ENCODE measurements at regions not wholly inside any gene's neighbourhood (a gene's known extent, or its start where the extent isn't known, plus 50 kb on each side); places are given as distances from the start of the nearest gene placed in this dataset.

DNA sequence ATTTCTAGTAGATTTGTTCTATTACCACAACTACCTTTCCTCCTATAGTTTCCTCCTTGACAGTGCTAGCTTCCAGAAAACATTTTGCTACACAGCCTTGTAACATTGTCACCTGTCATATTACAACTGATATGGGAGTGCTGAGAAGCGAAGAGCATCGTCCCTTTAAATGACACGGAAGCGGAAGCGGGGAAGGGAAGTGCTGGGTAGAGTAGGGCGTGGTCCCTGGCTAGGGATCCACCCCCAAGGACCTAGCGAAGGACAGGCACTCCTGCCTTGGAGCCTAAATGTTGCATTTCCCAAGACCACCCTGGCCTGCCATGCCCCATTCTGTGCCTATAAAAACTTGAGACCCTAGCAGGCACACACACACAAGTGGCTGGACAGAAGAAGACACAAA is 57.4 kb upstream of the RANBP6 start:
- no peak overlapping the region for H3K4me3 Mint-ChIP-seq
- Histone ChIP-seq H3K27me3 (replicated peaks in 1 of 2; ENCODE audit: control insufficient read depth in 2 of 2, extremely low read depth in 1 of 2, insufficient read depth in 2 of 2, low read length in 1 of 2) (no peaks in the 10 kb centered on the region), H3K9me3 (no peaks in the 10 kb centered on the region), H3K36me3 (ENCODE audit: control insufficient read depth in 2 of 2, extremely low read depth in 1 of 2, insufficient read depth in 1 of 2, low read length in 1 of 2) (no peaks in the 10 kb centered on the region), H3K27ac (ENCODE audit: low read length) (no peak overlapping the region), H3K4me1 (ENCODE audit: control insufficient read depth in 1 of 2, extremely low read depth in 1 of 2, insufficient read depth in 2 of 2, low read length in 2 of 2) (peaks cover 2 to 13% of the 10 kb centered on the region in 2 experiments), H3K4me3 (ENCODE audit: control insufficient read depth in 1 of 2, extremely low read depth in 1 of 2, low read length in 1 of 2) (no peak overlapping the region)
- ATAC-seq (replicated peaks in 1 of 4) (no peak), DNase-seq (no peak)
- POLR2A ChIA-PET: interaction anchor here in 1 of 2 donors (0.6 kb wide), 1 partner anchor 317 kb away, joined by 10 read pairs; no protein-coding TSS in a partner anchor
- peaks cover 5% of the 10 kb centered on the region for H3K36me3 Mint-ChIP-seq
- peaks cover 19 to 22% (median 20%) of the 10 kb centered on the region in 3 donors for H3K4me1 Mint-ChIP-seq
- H3K27ac Mint-ChIP-seq: no peak overlapping the region
- CTCF ChIA-PET: no interaction called here
- no peaks in the 10 kb centered on the region for H3K9me3 Mint-ChIP-seq
- 97% methylated on average over 6 of the region's 7 CpGs for WGBS (ENCODE audit: insufficient coverage)
- no peaks in the 10 kb centered on the region for H3K27me3 Mint-ChIP-seq

DNA sequence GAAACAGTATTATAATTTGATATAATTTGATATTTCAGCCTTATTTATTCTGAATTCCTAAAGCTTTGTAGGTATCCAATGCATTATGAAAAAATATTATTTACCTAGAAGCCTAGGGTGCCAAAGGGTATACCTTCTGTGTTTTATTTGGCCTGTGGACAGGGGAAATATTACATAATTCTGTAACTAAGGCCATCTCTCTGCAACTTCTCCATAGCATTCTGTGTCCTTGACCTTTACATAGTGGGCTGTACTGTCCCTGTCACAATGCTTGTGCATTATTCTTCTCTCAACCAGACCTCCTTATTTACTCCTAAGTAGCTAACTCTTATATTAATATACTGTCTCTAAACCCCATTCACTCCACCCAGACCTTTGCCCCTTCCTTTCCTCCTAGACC is 57.0 kb upstream of the RANBP6 start:
- H3K27ac Mint-ChIP-seq: no peak overlapping the region
- CTCF ChIA-PET: no interaction called here
- H3K4me1 ChIP-seq (ENCODE audit: control insufficient read depth in 1 of 2, extremely low read depth in 1 of 2, insufficient read depth in 2 of 2, low read length in 2 of 2): peaks cover 2 to 13% of the 10 kb centered on the region in 2 experiments

DNA sequence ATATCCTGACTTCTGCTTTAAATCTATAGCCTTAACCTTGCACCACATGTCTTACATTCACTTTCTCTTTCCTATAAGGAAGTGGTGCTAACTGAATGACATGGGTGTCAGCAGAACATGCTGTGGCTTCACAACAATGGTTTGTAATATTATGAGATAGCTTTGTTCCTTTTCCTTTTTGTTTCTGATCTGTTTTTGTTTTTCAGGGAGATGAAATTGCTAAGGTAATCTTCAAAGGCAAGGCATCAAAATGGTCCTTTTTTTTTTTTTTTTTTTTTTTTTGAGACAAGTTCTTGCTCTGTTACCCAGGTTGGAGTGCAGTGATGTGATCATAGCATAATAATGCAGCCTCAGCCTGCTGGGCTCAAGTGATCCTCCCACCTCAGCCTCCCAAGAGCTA is 53.6 kb upstream of the RANBP6 start:
- Histone ChIP-seq H3K27me3 (replicated peaks in 1 of 2; ENCODE audit: control insufficient read depth in 2 of 2, extremely low read depth in 1 of 2, insufficient read depth in 2 of 2, low read length in 1 of 2) (peaks cover 0 to 6% of the 10 kb centered on the region in 2 experiments), H3K4me3 (ENCODE audit: control insufficient read depth in 1 of 2, extremely low read depth in 1 of 2, low read length in 1 of 2) (no peak overlapping the region), H3K9me3 (no peaks in the 10 kb centered on the region), H3K27ac (ENCODE audit: low read length) (peak overlapping the region; percentile 67), H3K4me1 (ENCODE audit: control insufficient read depth in 1 of 2, extremely low read depth in 1 of 2, insufficient read depth in 2 of 2, low read length in 2 of 2) (peaks cover 2 to 13% of the 10 kb centered on the region in 2 experiments), H3K36me3 (ENCODE audit: control insufficient read depth in 2 of 2, extremely low read depth in 1 of 2, insufficient read depth in 1 of 2, low read length in 1 of 2) (no peaks in the 10 kb centered on the region)
- ATAC-seq (replicated peaks in 1 of 4) (peak; percentile 88 to 100 (median 94)), DNase-seq (peak in 18 of 35 experiments; percentile 7 to 73 (median 20))
- POLR2A ChIA-PET: interaction anchor here (0.5 to 1.1 kb wide), 14 partner anchors 13 to 1370 kb away, joined by 3 to 23 read pairs (median 6); partner anchors contain the start of genes RANBP6 (in 1 of the 2) and UHRF2 (in 1 of the 2)
- CTCF ChIA-PET: interaction anchor here (0.6 to 2.5 kb wide), 12 partner anchors 12 to 1742 kb away, joined by 3 to 13 read pairs (median 6); a partner anchor contains a TSS
- peak overlapping the region; percentile 58 to 67 (median 62) for H3K4me3 Mint-ChIP-seq
- peak overlapping the region; percentile 93 to 94 for H3K27ac Mint-ChIP-seq
- peaks cover 21 to 24% (median 23%) of the 10 kb centered on the region in 3 donors for H3K4me1 Mint-ChIP-seq
- H3K36me3 Mint-ChIP-seq: peaks cover 10% of the 10 kb centered on the region
- peaks cover 0 to 4% (median 0%) of the 10 kb centered on the region in 3 donors for H3K9me3 Mint-ChIP-seq
- H3K27me3 Mint-ChIP-seq: no peaks in the 10 kb centered on the region

More for the DNA sequence above, 57.0 kb upstream of the RANBP6 start:
- H3K9me3 Mint-ChIP-seq: peaks cover 0 to under 1% (median 0%) of the 10 kb centered on the region in 3 donors
- POLR2A ChIA-PET: interaction anchor here in 1 of 2 donors (0.6 kb wide), 1 partner anchor 316 kb away, joined by 10 read pairs; no protein-coding TSS in a partner anchor
- H3K4me1 Mint-ChIP-seq: peaks cover 19 to 23% (median 22%) of the 10 kb centered on the region in 3 donors
- no peaks in the 10 kb centered on the region for H3K27me3 Mint-ChIP-seq
- H3K9me3 ChIP-seq: no peaks in the 10 kb centered on the region
- ATAC-seq (replicated peaks in 1 of 4): no peak
- no peak overlapping the region for H3K27ac ChIP-seq (ENCODE audit: low read length)
- no peak overlapping the region for H3K4me3 ChIP-seq (ENCODE audit: control insufficient read depth in 1 of 2, extremely low read depth in 1 of 2, low read length in 1 of 2)
- H3K27me3 ChIP-seq (replicated peaks in 1 of 2; ENCODE audit: control insufficient read depth in 2 of 2, extremely low read depth in 1 of 2, insufficient read depth in 2 of 2, low read length in 1 of 2): no peaks in the 10 kb centered on the region
- H3K36me3 Mint-ChIP-seq: peaks cover 6% of the 10 kb centered on the region
- H3K4me3 Mint-ChIP-seq: no peak overlapping the region
- no peaks in the 10 kb centered on the region for H3K36me3 ChIP-seq (ENCODE audit: control insufficient read depth in 2 of 2, extremely low read depth in 1 of 2, insufficient read depth in 1 of 2, low read length in 1 of 2)
- no peak for DNase-seq

DNA sequence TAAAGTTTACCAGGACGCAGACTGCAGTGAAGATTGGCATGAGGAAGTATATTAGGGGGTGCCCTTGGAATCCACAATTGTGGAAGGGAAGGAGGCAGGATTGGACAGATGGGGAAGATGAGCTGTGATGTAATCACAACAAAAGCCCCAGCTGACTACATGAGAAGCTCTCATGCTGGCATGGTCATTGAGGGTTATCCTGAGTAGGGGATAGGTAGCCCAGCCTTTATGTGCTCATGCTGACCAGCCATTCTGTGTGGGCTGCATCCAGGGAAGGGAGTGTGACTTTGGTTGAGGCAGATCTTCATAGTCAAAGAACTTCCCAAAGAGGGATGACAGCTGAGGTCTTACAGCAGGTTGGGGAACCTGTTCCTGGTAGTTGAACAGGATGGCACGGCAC is 52.0 kb upstream of the RANBP6 start:
- CTCF ChIA-PET: interaction anchor here (0.5 to 2.5 kb wide), 2 partner anchors 13 to 232 kb away, joined by 4 to 12 read pairs; no protein-coding TSS in a partner anchor

More for the DNA sequence above, 52.0 kb upstream of the RANBP6 start:
- Mint-ChIP-seq H3K9me3 (peaks cover 0 to 4% (median 0%) of the 10 kb centered on the region in 3 donors), H3K27ac (no peak overlapping the region), H3K4me3 (peak overlapping the region in 1 of 3 donors; percentile 1), H3K36me3 (peaks cover 10% of the 10 kb centered on the region), H3K27me3 (peaks cover under 1 to 4% of the 10 kb centered on the region in 2 donors), H3K4me1 (peaks cover 31 to 35% (median 33%) of the 10 kb centered on the region in 3 donors)
- POLR2A ChIA-PET: no interaction called here
- Histone ChIP-seq H3K4me1 (ENCODE audit: control insufficient read depth in 1 of 2, extremely low read depth in 1 of 2, insufficient read depth in 2 of 2, low read length in 2 of 2) (peaks cover 2 to 22% of the 10 kb centered on the region in 2 experiments), H3K4me3 (ENCODE audit: control insufficient read depth in 1 of 2, extremely low read depth in 1 of 2, low read length in 1 of 2) (no peak overlapping the region), H3K9me3 (no peaks in the 10 kb centered on the region), H3K27ac (ENCODE audit: low read length) (no peak overlapping the region), H3K27me3 (replicated peaks in 1 of 2; ENCODE audit: control insufficient read depth in 2 of 2, extremely low read depth in 1 of 2, insufficient read depth in 2 of 2, low read length in 1 of 2) (peaks cover 0 to 10% of the 10 kb centered on the region in 2 experiments), H3K36me3 (ENCODE audit: control insufficient read depth in 2 of 2, extremely low read depth in 1 of 2, insufficient read depth in 1 of 2, low read length in 1 of 2) (no peaks in the 10 kb centered on the region)
- no CpG with 5 or more reads among the region's 2 CpGs for WGBS (ENCODE audit: insufficient coverage)
- DNase-seq (no peak), ATAC-seq (replicated peaks in 1 of 4) (no peak)
